HG03354 (cell line): ENCODE measurements at regions not wholly inside any gene's neighbourhood (a gene's known extent, or its start where the extent isn't known, plus 50 kb on each side); places are given as distances from the start of the nearest gene placed in this dataset.
"Not testable (repeated sequence)": the region's sequence is repeated elsewhere in the genome, so short reads cannot be mapped to it uniquely, and the experiment has no call there.

Experiments used
- ATAC-seq: cut with Tn5 transposase; IDR thresholded peaks from one replicate; pipeline ENCODE4 v1.9.1; 2021; ENCODE audit warnings: mild to moderate bottlenecking; ENCODE audit not compliant: unreplicated experiment, poor library complexity, severe bottlenecking

- no peak for ATAC-seq
Measured at GRCh38 chr6:76876922-76877553, 586.3 kb downstream of the HTR1B start.

GRCh38 chr6:76876430-76876829 lies 586.9 kb downstream of the HTR1B start:
- not testable (repeated sequence) for ATAC-seq

GRCh38 chr6:76867182-76867581 lies 596.1 kb downstream of the HTR1B start:
- ATAC-seq = no peak

- ATAC-seq = no peak
Measured at GRCh38 chr6:76866091-76866915, 597.0 kb downstream of the HTR1B start.

DNA sequence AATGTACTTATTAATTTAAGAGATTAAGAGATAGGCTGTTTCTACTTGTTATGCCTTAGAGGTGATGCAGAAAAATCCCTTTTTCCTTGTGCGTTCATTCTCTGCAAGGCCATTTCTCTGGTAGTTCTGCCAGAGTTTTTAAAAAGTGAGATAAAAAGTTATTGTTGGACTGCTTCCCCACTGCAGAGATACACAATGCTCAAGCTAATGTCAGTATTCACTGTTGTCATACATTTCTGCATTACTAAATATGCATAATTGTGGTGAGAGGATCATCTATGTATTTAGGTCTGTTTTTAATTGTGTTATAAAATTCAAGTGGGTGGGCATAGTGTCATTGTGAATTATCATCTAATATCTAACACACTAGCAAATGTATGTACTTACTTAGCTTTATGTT lies 600.4 kb downstream of the HTR1B start:
- ATAC-seq = no peak

DNA sequence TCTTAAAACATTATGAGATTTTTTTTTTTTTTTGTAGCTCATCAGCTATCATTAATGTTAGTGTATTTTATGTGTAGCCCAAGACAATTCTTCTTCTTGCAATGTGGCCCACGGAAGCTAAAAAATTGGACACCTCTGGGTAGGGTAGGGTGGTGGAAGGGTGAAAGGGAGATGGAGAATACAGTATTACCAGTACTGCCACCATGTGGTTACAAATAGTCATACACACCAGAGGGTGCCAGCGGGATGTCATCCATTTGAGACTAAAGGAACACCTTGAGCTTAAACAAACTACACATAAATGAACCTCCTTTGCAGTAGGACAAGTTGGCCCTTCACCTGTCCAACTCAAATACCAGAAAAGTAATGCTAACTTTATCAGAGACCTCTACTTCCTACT lies 601.9 kb downstream of the HTR1B start:
- no peak for ATAC-seq

DNA sequence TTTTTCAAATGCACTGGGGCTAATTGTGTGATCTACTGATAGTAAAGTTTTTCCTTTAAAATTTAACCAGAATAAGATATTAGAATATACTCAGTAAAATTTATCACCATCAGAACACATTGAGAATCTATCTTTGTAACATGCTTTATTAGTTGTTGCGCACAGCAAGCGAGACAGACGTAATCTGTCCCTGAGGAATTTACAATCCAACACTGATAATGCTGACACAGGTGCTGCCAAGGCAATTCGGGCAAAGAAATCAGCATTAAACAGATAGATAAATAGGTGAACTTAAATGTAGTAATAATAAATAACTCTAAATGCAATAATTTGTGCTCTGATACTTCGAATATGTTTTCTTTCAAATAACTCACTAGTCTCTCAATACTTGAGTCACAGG lies 607.2 kb downstream of the HTR1B start:
- no peak for ATAC-seq

DNA sequence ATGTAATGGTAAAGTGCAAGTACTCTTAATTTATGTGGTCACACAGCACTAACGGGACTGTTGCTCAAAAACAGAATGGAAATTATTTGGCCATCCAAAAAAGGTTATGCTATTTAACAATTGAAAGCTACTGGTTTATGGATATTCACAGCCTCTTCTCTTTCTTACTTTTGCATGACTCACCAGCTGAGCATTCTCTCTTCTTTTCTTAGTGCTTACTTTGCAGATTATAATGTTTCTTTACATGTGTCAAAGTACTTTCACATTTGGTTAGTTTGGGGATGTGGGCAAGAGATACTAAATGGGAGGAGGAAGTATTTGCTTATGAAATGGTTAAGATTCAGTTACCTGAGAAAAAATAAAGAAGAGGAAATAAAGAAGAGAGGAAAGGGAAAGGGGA lies 610.5 kb downstream of the HTR1B start:
- ATAC-seq = no peak

DNA sequence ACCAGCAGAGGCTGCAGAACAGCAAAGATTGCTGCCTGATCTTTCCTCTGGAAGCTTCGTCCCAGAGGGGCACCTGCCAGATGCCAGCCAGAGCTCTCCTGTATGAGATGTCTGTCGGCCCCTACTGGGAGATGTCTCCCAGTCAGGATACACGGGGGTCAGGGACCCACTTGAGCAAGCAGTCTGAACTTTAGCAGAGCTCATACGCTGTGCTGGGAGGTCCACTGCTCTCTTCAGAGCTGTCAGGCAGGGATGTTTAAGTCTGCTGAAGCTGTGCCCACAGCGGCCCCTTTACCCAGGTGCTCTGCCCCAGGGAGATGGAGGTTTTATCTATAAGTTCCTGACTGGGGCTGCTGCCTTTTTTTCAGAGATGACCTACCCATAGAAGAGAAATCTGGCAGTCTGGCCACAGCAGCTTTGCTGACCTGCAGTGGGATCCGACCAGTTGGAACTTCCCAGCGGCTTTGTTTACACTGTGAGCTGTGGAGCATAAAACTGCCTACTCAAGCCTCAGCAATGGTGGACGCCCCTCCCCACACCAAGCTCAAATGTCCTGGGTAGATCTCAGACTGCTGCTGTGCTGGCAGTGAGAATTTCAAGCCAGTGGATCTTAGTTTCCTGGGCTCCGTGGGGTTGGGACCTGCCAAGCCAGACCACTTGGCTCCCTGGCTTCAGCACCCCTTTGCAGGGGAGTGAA lies 613.9 kb downstream of the HTR1B start:
- not testable (repeated sequence) for ATAC-seq

DNA sequence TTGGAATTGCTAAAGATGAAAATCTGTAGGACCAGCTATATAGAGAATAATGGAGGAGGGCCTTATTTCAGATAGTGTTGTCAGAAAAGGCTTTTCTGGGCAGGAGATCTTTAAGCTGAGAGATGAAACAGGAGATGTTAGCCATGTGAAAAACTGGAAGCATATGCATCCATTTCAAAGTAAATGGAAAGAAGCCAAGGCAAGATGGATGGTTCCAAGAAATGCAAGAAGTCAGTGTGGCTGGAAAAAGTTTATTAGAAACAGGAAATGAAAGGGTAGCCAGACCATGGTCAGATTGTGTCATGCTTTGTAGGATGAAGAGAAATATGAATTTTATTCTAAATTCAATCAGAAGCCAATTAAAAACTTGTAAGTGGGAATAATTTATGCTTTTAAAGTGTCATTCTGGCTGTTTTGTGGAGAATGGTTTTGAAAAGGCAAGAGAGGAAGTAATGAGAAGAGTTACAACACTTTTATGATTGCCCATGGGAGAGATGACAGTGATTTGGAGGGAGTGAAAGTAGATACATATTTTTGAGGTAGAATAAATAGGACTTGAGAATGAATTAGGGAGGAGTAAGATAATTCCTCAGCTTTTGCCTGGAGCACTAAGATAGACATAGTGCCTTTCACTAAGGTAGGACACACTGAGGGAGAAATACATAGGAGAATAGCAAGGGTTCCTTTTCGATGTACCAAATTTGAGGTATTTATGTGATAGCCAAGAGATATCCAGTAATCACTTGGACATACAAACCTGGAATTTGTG lies 620.1 kb downstream of the HTR1B start:
- ATAC-seq = no peak

GRCh38 chr6:76840865-76841264 lies 622.4 kb downstream of the HTR1B start:
- no peak for ATAC-seq

DNA sequence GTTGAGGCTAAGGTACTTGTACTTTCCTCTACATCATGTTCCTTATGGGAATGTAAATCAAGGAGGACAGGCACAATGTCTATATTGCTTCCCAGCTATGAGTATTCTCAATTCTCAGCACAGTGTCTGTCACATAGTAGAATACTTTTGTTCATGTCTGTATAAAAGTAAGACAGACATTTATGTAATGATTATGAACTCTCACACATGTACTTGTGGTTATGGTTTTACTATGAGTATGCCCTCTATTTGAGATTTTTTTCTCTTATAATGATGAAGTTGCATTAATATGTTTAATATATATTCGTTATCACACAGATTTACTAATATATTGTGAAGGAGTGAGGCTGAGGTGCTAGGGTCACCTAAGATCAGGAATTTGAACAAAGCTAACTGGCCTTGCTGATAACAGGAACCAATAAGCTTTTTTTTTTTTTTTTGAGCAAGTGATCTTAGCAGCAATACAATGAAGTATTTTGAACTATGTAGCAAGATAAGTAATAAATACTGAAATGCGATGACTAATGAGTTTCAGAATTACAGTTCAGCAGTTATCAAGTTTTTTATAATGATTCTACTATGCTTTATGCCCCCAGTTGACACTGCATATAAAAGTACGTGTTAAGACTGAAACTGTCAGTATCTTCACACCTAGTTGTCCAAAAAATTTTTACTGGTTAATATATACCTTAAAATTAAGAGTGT lies 623.1 kb downstream of the HTR1B start:
- no peak for ATAC-seq

GRCh38 chr6:76839505-76839904 lies 623.8 kb downstream of the HTR1B start:
- ATAC-seq = no peak

- no peak for ATAC-seq
Measured at GRCh38 chr6:76837564-76837963, 625.7 kb downstream of the HTR1B start.

GRCh38 chr6:76835695-76836094 lies 627.6 kb downstream of the HTR1B start:
- ATAC-seq = no peak

GRCh38 chr6:76835293-76835692 lies 628.0 kb downstream of the HTR1B start:
- no peak for ATAC-seq

DNA sequence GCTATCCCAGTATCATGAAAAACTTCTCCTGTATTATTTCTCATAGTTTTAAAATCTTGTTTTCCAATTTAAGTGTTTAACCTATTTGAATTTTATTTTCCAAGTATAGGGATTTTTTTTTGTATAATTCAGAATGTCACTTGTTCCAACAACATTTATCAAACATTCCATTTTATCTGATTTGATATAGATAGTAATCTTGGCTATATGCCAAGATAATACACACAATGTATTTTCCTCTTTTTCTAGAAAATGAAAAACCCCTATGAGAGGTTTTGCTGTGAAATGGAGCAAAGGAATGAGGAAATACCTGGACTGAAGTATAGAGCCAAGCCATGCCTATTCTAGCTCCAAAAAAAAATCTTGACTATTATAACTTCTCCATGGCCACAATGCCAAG lies 628.9 kb downstream of the HTR1B start:
- ATAC-seq = no peak

DNA sequence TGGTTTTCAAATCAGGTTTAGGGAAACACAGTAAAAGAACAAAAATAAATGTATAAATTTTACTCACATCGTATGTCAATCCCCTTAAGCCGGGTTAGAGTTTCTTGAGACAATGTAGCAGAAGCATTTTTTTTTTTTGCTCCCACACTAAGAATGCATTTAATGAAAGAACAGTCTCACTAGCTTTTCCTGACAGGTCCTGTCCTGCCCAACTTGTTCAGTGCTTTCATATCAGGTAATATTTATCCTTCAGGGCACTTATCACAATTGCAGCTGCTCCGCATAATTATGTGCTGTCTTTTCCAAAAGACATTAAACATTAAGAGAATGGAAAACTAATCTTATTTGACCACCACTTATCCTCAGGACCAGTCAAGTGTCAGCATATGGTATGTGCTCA lies 632.0 kb downstream of the HTR1B start:
- ATAC-seq = no peak

- ATAC-seq = not testable (repeated sequence)
Measured at GRCh38 chr6:76823578-76823977, 639.7 kb downstream of the HTR1B start.

DNA sequence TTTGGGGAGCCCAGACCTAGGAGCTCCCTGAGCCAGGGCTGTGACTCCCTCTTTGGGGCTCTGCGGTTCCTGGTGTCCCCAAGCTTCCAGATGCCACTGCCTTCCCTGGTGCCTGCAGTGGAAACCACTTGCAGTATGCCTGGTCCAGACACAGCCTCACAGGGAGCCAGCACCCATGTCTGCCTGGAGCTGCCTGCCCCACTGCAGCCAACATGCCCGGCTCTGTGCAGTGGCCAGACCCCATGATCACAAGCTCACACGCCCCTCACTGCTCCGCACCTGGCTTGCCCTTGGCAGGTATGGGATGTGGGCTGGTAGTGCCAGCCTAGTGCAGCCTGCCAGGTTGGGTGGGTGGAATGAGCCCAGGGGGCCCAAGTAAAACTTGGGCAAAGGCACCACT lies 644.8 kb downstream of the HTR1B start:
- ATAC-seq = no peak
